OCI-LY1 (cell line): ENCODE measurements at regions not wholly inside any gene's neighbourhood (a gene's known extent, or its start where the extent isn't known, plus 50 kb on each side); places are given as distances from the start of the nearest gene placed in this dataset.

Experiments
- CTCF ChIP-seq: fragments of 200-600 bp; sonication (generic), shearing (Covaris generic); IDR thresholded peaks from 2 replicates; pipeline ENCODE4 v1.5.1; 2017; ENCODE audit warnings: mild to moderate bottlenecking, antibody characterized with exemption, low read length, moderate library complexity, mixed read lengths
- EZH2 ChIP-seq: fragments of 200-600 bp; sonication (generic), shearing (Covaris generic); IDR thresholded peaks from 2 replicates; pipeline ENCODE4 v1.8.0; 2017; ENCODE audit warnings: borderline replicate concordance, mixed run types, mild to moderate bottlenecking, antibody characterized with exemption, low read length, moderate library complexity, mixed read lengths

- no peak for TF ChIP-seq EZH2
- no peak for TF ChIP-seq CTCF
Observed at GRCh38 chr4:187227907-187228704, 504.4 kb upstream of the FAT1 start.
